Coronary artery (tissue), 2 donors: ENCODE measurements at regions not wholly inside any gene's neighbourhood (a gene's known extent, or its start where the extent isn't known, plus 50 kb on each side); places are given as distances from the start of the nearest gene placed in this dataset.

ENCODE experiments used
- DNase-seq: peaks from one replicate; pipeline ENCODE4 v3.0.0-alpha.2; 2017; ENCODE audit warnings: low spot score
- H3K27ac ChIP-seq, 2 donors: fragments of 200-600 bp; sonication (generic); one replicate each; pipeline ENCODE4 v1.5.1; 2016 to 2019
- H3K4me3 ChIP-seq: fragments of 200-600 bp; sonication (generic); 2 replicates; pipeline ENCODE4 v1.5.1; 2016; ENCODE audit warnings: mild to moderate bottlenecking, moderate library complexity
- TF ChIP-seq, protein P1 (sequence below): fragments of 200-600 bp; sonication (generic); IDR thresholded peaks from one replicate; pipeline ENCODE4 v1.5.1; 2019; ENCODE audit warnings: antibody characterized with exemption

DNA sequence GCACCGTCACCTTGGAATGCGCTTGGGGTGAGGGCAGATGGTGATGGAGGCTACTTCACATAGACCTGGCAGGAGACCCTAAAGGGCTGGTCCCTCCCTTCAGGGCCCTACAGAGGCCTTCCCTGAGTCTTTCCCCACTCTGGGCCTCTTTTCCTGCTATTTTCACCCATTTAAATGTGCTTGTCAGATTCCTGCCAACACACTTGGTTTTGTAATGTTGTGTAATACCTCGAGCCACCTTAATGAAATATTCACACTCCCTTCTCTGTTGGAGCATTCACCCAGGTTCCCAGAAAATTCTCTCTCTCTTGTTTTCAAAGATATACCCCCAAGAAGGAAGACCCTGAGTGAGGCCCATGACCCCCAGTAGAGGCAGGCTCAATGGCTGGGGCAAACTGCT, 456.6 kb upstream of the DYNLRB2 start:
- Histone ChIP-seq H3K27ac (no peak overlapping the region), H3K4me3 (no peak overlapping the region)
- no peak for DNase-seq
- TF ChIP-seq, protein P1, sequence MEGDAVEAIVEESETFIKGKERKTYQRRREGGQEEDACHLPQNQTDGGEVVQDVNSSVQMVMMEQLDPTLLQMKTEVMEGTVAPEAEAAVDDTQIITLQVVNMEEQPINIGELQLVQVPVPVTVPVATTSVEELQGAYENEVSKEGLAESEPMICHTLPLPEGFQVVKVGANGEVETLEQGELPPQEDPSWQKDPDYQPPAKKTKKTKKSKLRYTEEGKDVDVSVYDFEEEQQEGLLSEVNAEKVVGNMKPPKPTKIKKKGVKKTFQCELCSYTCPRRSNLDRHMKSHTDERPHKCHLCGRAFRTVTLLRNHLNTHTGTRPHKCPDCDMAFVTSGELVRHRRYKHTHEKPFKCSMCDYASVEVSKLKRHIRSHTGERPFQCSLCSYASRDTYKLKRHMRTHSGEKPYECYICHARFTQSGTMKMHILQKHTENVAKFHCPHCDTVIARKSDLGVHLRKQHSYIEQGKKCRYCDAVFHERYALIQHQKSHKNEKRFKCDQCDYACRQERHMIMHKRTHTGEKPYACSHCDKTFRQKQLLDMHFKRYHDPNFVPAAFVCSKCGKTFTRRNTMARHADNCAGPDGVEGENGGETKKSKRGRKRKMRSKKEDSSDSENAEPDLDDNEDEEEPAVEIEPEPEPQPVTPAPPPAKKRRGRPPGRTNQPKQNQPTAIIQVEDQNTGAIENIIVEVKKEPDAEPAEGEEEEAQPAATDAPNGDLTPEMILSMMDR = no peak

DNA sequence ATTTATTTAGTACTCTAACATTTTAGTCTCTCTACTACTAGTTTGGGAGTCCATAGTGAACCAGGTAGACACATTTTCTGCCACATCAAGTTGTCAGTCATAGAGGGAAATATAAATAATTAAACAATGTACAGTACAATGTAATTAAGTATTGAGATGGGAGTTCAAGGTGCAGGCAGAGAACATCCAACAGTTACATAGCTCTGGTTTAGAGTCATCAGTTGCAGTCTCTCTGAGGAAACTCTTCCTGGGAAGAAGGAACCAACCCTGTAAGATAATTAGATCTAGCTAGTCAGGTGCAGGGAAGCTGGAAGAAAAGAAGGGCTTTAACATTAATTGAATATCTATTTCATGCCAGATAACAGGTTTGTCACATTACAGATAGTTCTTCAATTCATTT, 457.9 kb upstream of the DYNLRB2 start:
- no peak for DNase-seq
- no peak overlapping the region for H3K27ac ChIP-seq
- TF ChIP-seq, protein P1 = no peak
- H3K4me3 ChIP-seq = no peak overlapping the region

DNA sequence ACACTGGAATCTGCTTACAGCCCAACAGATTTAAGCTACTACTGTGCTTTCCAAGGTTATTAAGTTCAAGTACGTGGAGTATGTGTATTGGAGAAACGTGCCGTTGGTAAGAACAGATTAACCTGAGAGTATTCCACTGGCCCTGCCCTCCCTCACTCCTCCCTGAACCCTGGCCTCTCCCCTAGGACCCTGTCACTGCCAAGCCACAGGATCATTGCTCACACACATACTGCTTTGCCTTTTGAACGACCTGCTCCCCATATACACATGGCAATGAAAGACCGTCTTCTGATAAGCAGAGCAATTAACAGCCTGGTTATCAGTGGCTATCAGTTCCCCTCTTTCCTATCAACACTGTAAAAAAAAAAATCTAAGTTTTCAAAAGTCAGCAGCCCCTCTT, 458.9 kb upstream of the DYNLRB2 start:
- no peak for DNase-seq
- H3K4me3 ChIP-seq = no peak overlapping the region
- TF ChIP-seq, protein P1 = no peak
- no peak overlapping the region for H3K27ac ChIP-seq

DNA sequence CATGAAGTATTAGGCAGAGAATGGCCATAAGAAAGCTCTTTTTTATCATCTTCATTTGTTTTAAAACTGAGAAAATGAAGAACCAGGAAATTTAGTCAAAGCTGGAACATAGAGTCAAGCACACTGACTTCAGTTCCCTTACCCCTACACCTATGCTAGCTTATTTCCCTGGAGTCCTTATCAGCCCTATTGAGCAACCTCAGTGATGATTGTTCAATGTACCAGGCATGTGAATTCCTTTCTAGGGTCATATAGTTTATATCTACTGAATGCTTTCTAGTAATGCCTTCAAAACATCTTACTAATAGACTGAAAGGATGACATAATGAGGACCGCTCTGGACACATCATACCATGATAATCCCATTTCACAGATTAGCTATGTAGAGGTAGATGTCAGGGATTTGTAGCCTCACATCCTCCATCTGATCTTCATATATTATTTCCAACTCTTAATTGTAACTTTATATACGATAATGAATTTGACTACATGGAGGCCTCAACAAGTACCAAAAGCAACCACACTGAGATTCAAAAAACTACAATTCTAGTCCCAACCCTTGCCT, 460.4 kb upstream of the DYNLRB2 start:
- no peak for DNase-seq
- TF ChIP-seq, protein P1 = no peak
- Histone ChIP-seq H3K4me3 (no peak overlapping the region), H3K27ac (no peak overlapping the region)

DNA sequence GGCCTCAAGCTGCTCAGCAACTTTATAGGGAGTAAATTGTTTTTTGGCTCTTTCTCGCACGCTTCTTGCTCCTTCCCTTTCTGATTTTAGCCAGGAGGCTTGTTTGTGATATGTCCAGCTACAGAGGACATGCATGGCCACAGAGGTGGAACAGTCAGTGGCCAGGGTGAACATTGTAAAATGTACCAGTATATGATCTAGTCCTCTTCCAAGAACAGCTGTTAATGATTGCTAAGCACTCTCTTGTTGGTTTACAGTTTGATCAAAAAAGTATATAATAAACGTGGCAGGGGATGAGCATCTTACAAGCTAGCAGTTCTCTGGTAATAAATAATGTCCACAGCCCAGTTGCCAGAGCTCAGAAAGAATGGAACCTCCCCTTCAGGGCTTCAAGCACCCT, 461.7 kb upstream of the DYNLRB2 start:
- Histone ChIP-seq H3K4me3 (no peak overlapping the region), H3K27ac (no peak overlapping the region)
- no peak for DNase-seq
- TF ChIP-seq, protein P1 = no peak

DNA sequence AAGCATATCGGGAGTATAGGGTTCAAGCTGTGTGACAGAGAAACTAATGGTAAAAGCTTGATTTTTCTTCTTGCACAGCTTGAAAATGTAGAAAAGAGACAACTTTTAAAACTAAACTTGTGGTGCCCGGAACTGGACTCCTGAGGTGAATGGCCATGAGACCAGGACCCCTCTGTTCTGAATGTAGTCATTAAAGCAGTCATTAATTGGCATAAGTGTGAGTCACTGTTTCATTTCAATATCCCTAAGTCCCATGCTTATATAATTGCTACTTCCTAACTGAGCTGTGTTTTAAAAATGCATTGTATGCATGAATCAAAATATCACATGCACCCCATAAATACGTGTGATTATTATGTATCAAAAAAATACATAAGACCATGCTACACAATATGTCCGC, 463.1 kb upstream of the DYNLRB2 start:
- TF ChIP-seq, protein P1 = no peak
- Histone ChIP-seq H3K27ac (no peak overlapping the region), H3K4me3 (no peak overlapping the region)
- DNase-seq = no peak

DNA sequence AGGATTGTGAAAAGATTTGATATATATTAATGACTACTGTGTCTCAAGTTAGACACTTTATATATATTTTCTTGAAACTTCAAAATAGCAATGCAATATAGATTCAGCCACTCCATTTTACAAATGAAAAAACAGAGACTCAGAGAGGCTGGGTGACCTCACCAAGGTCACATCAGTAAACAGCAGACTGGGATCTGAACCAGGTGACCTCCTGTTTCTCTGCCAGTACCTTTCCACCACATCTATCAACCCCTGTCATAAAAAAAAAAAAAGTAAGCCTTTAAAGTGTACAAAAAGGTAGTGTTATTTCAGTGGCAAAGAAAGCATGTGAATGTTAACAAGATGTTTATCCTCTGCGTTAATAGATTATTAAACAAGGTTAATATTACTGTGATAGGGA, 466.5 kb upstream of the DYNLRB2 start:
- H3K4me3 ChIP-seq = no peak overlapping the region
- no peak for DNase-seq
- TF ChIP-seq, protein P1 = no peak

More for the DNA sequence above, 466.5 kb upstream of the DYNLRB2 start:
- no peak overlapping the region for H3K27ac ChIP-seq
